GM21360 (cell line): ENCODE measurements at regions not wholly inside any gene's neighbourhood (a gene's known extent, or its start where the extent isn't known, plus 50 kb on each side); places are given as distances from the start of the nearest gene placed in this dataset.
"Not testable (repeated sequence)": the region's sequence is repeated elsewhere in the genome, so short reads cannot be mapped to it uniquely, and the experiment has no call there.

Source experiments
- ATAC-seq: cut with Tn5 transposase; IDR thresholded peaks from one replicate; pipeline ENCODE4 v1.9.1; 2021; ENCODE audit warnings: mild to moderate bottlenecking, moderate library complexity; ENCODE audit not compliant: unreplicated experiment

GRCh38 chr1:90864681-90865080 is 147.6 kb upstream of the BARHL2 start:
- no peak for ATAC-seq

DNA sequence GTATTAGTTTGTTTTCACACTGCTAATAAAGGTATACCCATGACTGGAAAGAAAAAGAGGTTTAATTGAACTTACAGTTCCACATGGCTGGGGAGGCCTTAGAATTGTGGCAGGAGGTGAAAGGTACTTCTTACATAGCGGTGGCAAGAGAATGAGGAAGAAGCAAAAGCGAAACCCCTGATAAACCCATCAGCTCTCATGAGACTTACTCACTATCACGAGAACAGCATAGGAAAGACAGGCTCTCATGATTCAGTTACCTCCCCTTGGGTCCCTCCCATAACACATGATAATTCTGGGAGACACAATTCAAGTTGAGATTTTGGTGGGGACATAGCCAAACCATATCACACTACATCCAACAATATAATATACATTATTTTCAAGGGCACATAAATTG is 145.7 kb upstream of the BARHL2 start:
- no peak for ATAC-seq

GRCh38 chr1:90861421-90861820 is 144.3 kb upstream of the BARHL2 start:
- not testable (repeated sequence) for ATAC-seq

DNA sequence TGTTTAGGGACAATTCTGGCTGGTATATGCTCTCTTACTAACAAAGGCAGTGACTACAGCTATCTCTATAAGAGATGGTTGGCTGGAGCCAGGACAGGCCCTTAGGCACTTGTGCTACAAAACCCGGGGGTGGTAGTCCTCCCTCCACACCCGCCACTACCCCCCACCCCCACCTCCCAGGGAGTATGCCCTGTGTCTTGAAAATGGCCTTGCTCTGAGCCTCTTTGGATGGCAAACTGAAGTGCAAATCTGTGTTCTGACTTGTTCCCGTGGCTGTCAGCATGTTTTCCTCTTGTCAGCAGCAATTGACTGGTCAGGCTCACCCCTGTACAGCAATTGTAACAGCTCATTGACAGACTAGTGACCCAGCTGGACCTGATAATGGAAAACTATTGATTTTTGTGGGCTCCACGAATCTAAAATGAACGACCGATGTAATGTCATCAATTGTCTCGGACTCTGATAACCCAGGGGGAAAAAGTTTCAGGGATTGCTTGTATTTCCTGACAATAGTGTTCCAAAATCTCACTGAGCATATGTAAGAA is 139.4 kb upstream of the BARHL2 start:
- ATAC-seq = no peak

- ATAC-seq = no peak
These were observed 137.4 kb upstream of the BARHL2 start for GRCh38 chr1:90854397-90854924.

GRCh38 chr1:90851711-90852050 is 134.6 kb upstream of the BARHL2 start:
- no peak for ATAC-seq

DNA sequence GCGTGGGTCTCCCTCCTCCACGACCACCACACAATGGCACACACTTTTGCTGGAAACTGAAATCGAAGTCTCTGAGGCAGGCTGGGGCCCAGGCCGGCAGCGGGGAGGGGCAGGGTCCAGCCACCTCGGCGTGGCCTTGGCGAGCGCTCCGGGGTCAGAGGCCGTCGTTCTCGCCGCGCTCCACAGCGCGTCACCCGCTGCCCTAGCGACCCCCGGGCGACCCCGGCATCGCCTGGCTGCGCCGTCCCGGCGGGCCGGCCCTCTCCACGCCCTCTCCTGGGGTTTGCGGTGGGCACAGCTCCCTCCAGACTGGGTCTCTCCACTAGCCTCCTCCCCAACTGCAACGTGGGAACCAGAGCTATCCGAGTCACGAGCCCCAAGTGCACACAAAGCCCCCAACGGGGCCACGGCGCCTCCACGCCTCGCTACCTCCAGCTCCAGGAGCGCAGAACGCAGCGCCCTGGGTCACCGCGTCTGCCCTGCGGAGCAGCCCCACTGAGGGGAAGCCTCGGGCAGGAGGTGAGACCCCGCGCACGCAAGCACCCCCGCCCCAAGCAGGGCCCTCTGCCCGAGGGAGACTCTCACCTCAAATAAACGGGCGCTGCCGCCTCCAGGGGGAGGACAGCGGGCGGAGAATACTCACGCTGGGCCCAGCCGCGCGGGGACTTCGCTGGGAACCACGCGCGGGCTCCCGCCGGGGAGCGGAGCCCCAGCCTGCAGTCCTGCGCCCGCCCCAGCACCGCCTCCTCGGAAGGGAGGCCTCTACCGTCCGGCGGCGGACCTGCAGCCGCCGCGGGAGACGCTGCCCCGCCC is 134.0 kb upstream of the BARHL2 start:
- ATAC-seq = peak; percentile 99

DNA sequence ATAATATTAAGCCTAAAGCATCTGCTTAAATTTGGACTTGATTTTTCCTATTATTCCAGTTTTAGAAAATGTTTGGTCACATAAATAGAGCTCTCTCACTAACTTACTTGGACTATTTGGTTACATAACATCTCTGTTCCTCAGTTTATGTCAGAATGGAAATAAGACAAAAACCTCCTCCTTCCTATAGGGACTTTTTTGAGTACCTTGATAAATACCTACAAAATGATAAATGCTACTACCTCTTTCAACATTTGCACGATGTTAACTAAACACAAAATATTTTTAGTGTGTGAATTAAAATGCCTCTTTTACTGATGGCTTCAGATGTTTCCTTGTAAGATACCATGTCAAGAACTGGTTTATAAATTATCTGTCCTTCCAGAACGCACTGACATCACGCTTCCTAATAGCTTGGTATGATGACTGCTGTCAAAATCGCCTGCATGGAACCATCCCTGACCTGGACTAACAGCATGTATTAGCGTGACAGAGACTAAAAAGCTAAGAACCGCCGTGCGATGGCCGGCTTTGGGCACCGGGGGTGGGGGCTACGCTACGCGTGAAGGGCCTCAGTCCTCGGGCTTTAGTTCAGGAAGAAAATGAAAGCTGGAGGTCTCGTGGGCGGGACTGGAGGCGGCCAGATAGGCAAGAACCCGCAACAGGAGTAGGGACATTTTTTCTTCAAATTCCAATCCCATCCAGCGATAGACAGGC is 133.2 kb upstream of the BARHL2 start:
- ATAC-seq = no peak

DNA sequence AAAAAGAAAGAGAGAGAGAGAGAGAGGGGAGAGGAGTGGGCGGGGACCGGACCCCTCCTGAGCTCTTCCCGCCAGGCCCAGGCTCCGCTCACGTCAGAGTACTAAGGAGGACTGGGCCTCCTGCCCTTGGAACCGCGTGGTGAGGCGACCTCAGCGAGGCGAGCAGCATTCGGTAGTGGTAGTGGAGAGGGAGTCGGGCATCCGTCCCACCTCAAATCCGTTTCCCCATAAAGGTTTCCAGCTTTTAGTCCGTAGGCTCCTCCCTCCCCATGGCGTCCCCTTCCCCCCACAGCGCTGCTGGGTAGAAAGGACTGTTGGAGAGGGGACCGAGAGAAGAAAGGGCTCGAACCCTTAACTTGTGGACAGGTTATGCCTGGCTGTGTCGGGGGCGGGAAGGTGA is 124.4 kb upstream of the BARHL2 start:
- no peak for ATAC-seq

- no peak for ATAC-seq
These were observed 123.2 kb upstream of the BARHL2 start for GRCh38 chr1:90840352-90840751.

GRCh38 chr1:90839323-90839722 is 122.2 kb upstream of the BARHL2 start:
- no peak for ATAC-seq

DNA sequence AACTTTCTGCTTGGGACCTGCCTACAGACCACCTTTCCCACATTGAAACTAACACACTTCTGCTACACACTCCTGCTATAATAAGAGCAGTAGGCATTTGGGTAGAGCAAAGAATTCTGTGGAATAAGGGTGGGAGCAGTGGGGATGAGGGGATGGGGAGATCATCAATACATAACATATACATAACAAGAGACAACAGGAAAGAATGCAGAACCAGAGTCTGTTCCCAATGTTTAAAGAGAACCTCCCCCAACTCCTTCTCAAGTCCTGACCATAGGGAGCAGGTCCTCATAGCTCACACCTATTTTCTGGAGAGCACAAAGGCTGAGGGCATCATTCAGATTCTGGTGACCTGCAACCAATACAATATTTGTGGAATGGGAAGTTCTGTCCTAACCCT is 121.6 kb upstream of the BARHL2 start:
- ATAC-seq = no peak

DNA sequence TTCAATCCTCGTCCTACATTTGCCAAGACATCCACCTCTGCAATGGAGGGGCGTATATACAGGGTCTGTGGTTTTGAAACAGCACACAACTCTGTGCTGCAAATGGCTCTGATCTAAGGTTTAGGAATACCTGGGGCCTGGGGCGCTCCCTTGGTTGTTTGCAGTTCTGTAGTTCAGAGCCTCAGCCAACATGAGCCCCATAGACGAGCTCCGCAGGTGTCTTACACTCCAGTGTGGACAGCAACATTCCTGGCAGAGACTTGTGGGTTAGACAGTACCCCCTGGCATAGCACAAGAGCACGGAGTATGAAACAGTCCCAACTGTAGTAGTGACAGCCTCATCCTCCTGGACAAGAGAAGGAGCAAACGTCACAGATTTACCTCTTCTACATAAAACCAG is 120.3 kb upstream of the BARHL2 start:
- ATAC-seq = no peak

DNA sequence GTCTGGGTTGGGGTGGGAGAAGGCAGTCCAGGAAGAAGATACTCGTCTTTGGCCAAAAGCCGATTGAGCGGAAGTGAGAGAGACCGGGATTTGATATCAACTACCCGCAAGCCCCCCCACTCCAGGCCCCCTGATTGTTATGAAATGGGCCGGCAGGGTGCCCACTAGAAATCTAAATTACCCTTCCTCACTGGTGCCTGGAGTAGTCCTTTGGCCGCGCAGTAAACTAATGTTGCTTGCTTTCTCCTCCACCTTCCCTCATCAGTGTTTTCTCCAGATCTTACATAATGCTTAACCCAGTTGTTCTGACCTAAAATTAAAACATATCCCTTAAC is 119.2 kb upstream of the BARHL2 start:
- ATAC-seq = no peak

DNA sequence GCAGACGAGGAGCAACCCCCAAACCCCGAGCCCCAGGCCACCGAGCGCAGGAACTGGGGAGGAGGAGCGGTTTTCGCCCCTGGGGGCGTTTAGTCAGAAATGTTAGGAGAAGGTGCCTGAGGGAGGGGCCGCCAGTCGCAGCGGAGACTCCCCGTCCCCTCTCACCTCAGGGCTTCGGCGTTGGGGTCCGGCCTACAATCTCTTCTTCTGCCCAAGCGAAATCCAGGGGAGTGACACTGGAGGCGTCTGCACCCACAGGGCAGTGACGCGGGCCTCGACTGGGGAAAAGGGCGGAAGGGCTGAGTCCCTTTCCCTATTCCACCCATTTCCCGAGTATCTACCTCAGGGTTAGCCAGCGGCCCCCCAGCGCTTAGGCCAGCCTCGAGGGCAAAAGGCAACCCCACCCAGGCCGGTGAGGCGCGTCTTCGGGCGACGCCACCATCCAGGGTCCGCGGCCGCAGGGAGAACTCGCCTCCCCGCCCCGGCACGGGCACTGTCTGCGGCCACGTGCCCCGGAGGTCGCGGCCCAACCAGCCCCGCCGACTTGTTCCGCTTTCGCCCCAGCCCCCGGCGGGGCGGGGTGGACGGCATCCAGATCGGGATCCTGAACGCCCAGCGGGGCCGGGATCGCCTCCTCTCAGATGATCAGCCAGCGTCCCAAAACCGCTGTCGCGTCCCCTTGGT is 118.7 kb upstream of the BARHL2 start:
- no peak for ATAC-seq

GRCh38 chr1:90834886-90835660 is 118.0 kb upstream of the BARHL2 start:
- no peak for ATAC-seq

GRCh38 chr1:90834354-90834885 is 117.3 kb upstream of the BARHL2 start:
- no peak for ATAC-seq

DNA sequence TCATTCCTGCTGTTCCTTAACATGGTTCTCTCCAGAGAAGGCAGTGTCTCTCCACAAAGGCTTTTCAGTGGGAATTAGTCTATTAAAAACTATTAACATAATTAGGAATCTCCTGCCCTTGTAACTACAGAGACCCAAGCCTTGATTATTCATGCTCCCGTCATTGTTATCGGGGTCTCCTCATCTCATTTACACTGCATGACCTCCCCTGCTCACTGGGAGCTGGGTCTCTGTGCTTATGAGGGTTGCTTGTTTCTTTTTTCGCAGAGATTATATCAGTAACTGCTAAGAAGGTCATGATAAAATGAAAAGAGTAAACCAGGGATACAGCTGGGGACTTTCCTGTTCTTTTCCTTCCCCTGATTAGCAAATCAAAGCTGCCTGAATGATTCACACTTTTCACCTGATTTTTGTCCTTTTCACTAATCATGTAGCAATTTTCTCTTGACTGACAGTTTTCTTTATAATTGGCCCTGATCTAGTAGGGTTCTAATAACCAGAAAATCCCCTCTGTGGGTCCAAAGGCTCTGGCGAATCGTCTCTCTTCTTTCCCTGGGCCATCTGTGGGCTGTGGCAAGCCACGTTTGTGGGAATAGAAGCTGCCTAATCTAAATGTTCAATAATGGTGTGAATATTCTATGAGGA is 116.5 kb upstream of the BARHL2 start:
- ATAC-seq = no peak

GRCh38 chr1:90831910-90832309 is 114.8 kb upstream of the BARHL2 start:
- no peak for ATAC-seq

DNA sequence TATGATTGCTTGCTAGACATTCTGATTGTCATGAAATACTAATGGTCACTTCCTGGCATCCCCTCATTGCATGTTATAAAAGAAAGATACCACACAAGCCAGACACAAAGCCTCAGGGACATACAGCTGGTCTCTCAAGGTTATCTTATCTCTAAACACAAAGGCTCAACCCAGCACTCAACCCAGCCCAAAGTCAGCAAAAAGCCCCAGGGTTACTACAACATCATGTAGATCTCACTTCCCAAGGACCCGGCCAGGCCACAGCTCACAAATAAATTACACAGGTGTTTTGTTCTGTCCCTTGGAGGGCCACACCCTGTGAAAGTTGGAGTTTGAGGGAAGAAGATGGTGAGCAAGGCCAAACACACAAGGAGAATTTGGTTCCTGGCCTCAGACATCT is 109.7 kb upstream of the BARHL2 start:
- ATAC-seq = no peak
